T-helper 9 cell (primary cell): ENCODE measurements at regions not wholly inside any gene's neighbourhood (a gene's known extent, or its start where the extent isn't known, plus 50 kb on each side); places are given as distances from the start of the nearest gene placed in this dataset.
A peak's percentile ranks its signal among the peaks of the same experiment; 100 is the strongest.
"Not testable (repeated sequence)": the region's sequence is repeated elsewhere in the genome, so short reads cannot be mapped to it uniquely, and the experiment has no call there.

Experiments used
- DNase-seq: peaks from one replicate; pipeline ENCODE4 v3.0.0-alpha.2; 2020

DNA sequence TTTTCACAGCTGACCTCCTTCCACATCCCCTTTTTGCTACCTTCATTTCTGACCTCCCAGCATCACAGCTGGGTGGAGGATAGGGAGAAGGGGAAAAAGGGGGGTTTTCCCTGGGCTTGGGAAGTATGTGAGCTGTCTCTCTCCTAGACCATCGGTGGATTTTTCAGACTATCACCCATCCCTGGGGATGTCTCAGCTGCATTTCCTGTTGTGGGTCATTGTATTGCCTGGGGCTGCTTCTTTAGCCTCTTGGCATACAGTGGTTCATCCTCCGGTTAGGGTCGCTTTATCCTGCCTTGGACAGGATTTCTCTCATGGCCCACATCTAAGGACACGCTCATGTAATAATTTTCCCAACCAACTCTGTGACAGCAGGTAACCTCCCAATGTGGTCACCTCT lies 142.5 kb upstream of the ARG1 start:
- no peak for DNase-seq

DNA sequence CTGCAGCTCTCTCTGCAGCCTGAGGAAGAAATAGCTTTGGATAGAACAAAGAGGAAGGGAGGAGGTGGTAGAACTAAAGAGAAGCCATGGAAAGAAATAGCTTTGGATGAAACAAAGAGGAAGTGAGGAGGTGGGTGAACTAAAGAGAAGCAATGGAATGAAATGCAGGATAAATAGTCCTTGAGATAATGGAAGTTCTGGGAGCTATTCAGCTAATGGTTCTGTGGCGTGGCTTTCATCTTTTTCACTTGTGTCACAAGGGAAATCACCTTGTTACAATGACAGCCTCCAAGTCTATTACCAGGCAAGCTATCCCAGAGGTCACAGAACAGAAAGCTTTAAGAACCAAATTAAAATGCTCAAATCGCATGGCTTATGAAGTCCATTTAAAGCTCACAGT lies 141.3 kb upstream of the ARG1 start:
- no peak for DNase-seq

GRCh38 chr6:131433927-131434326 lies 139.1 kb upstream of the ARG1 start:
- no peak for DNase-seq

DNA sequence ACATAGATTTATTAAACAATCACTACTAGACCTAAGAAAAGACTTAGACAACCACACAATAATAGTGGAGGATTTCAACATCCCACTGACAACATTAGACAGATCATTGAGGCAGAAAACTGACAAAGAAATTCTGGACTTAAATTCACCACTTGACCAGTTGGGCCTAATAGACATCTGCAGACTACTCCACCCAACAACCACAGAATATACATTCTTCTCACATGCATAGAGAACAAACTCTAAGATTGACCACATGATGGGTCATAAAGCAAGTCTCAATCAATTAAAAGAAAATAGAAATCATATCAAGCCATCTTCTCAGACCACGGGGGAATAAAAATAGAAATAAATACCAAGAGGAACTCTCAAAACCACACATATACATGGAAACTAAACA lies 136.7 kb upstream of the ARG1 start:
- no peak for DNase-seq

DNA sequence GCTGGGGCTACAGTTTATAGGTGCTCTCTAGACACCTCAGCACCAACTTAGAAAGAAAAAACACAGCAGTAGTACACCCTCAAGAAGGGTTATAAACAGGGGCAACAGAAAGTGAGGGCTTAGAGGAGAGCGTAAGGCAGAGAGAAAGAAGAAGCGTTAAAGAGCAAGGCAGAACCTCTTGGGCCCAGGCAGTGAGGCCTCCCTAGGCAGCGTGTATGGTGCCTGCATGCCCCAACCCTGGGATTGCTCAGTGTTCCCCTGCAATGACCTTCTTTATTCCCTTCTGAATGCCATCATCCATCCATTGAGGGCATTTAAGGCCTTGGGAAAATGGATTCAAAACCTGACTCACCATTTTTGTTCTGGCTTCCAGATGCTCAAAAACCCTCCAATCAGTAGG lies 130.0 kb upstream of the ARG1 start:
- no peak for DNase-seq

DNA sequence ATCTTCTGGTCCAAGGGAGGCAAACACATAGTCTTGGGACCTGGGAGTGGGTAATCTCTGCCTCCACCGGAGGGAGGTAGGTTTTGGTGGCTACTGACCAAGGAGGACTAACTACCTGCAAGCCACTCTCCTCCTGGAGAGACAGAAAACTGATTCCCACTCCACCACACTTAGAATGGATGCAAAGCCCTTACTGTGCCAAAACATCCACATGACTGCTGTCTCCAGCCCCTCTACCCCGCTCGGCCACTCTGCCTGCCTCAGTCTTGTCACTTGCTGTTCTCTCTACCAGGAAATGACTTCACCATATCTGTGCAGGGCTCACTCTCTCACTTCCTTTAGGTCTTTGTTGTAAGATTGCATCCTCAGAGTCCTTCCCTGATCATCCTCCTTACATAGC lies 129.5 kb upstream of the ARG1 start:
- DNase-seq, result peak; percentile 3

- DNase-seq, result not testable (repeated sequence)
Measured at GRCh38 chr6:131445356-131445755, 127.7 kb upstream of the ARG1 start.

DNA sequence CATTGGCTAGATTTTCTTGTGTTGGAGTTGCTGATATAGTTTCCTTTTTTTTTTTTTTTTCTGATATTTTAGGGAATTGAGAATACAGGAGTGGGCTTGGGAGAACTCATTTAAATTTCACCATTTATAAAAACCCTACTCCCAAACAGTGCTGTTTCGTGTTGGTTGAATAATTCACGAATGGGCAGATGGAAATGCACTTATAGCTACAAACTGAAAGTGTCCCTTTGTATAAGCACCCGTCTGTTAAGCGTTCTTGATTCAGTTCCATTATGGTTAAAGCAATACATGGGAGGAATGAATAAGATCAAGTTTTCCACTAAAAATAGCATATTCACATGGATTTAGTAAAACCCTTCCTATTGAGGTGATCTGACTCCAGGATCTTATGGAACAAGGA lies 122.2 kb upstream of the ARG1 start:
- DNase-seq, result no peak

DNA sequence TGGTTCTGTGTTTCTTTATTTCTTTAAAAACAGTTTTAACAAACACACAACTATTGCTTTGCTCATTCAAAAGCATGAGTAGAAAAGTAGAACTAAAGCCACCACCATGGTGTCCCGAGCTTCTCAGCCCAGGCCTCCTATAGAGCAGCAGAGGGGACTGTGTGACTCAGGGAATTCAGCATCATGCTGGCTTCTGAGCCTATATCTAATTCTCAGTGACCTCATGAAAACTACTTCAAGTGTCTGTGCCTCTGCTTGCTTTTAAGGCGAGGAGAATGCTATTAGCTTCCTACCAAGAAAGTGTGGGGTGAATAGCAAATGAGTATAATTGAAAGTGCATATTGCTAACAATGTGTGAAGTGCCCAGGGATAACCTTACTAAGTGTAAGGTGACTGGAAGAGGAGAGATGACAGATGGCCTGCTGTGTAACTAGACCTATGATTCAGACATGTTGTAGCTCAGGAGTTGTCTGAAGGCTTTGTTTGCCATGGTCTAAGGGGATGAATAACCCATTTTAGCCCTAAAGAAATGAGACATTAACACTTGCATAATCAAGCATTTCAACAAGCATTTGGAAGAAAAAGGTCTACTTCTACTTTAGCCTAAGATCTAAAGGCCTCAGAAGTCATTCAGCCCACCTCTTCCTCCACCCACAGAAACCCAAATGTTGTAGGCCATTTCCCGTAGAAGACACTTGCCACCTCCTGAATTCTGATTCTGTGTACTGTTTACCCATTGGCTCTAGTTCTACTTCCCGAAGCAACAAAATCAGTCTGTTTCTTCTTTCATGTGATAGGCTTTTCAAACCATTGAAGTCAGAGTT lies 121.5 kb upstream of the ARG1 start:
- DNase-seq, result no peak

DNA sequence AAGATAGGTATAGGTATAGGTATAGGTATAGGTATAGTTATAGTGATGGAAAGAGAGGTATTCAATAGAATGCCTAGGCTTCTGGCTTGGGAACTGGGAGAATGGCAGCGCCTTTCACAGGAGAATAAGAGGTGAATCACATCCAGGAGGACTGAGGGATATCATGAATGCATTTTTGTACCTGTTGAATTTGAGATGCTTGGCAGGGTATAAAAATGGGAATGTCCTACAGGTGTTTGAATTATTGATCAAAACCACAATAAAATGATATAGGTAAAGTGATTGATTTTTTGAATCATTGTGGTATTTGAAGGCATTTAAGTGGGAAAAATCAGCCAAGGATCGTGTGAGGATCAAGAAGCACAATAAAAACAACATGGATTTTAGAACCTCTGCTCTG lies 119.2 kb upstream of the ARG1 start:
- DNase-seq, result no peak

GRCh38 chr6:131456565-131456964 lies 116.5 kb upstream of the ARG1 start:
- DNase-seq, result no peak

DNA sequence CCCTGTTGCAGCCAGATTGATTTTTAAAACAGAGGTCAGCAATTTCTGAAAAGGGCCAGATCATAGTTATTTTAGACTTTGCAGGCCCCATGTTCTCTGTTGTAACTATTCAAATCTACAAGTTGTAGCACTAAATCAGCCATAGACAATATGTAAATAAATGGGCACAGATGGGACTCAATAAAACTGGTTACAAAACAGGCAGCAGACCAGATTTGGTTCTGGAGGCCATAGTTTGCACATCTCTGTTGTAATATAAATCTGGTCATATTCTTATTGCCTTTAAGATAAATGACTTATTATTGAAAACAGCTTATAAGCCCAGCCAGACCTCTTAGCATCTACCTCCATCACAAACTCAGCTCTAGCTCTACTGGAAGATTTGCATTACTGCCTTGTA lies 114.0 kb upstream of the ARG1 start:
- DNase-seq, result no peak

GRCh38 chr6:131460614-131461000 lies 112.4 kb upstream of the ARG1 start:
- DNase-seq, result no peak

DNA sequence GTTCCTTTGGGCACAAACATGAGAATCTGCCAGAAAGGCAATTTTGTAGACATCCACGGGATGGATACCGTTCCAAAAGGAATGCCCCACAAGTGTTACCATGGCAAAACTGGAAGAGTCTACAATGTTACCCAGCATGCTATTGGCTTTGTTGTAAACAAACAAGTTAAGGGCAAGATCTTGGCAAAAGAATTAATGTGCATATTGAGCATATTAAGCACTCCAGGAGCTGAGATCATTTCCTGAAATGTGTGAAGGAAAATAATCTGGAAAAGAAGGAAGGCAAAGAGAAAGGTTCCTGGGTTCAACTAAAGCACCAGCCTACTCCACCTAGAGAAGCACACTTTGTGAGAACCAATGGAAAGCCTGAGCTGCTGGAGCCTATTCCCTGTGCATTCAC lies 103.9 kb upstream of the ARG1 start:
- DNase-seq, result no peak

- DNase-seq, result no peak
Measured at GRCh38 chr6:131470534-131470933, 102.5 kb upstream of the ARG1 start.

GRCh38 chr6:131471331-131471730 lies 101.7 kb upstream of the ARG1 start:
- DNase-seq, result no peak

GRCh38 chr6:131473303-131473702 lies 99.7 kb upstream of the ARG1 start:
- not testable (repeated sequence) for DNase-seq

DNA sequence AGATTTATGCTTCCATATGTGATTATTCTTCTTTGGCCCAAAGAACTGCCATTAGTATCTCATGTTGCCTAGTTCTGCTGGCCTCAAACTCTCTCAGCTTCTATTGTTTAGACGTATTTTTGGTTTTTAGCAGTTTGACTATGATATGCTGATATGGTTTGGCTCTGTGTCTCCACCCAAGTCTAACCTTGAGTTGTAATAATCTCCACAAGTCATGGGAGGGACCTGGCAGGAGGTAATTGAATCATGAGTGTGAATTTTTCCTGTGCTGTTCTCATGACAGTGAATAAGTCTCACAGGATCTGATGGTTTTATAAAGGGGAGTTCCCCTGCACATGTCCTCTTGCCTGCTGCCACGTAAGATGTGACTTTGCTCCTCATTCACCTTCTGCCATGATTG lies 96.7 kb upstream of the ARG1 start:
- no peak for DNase-seq

DNA sequence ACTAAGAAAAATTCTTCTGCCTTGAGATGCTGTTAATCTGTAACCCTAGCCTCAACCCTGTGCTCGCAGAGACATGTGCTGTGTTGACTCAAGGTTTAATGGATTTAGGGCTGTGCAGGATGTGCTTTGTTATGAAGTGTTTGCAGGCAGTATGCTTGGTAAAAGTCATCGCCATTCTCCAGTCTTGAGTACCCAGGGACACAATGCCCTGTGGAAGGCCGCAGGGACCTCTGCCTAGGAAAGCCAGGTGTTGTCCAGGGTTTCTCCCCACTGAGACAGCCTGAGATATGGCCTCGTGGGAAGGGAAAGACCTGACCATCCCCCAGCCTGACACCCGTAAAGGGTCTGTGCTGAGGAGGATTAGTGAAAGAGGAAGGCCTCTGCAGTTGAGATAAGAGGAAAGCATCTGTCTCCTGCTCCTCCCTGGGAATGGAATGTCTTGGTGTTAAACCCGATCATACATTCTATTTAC lies 94.2 kb upstream of the ARG1 start:
- not testable (repeated sequence) for DNase-seq

GRCh38 chr6:131486608-131487007 lies 86.4 kb upstream of the ARG1 start:
- DNase-seq, result no peak

GRCh38 chr6:131488780-131489179 lies 84.2 kb upstream of the ARG1 start:
- DNase-seq, result no peak

- DNase-seq, result no peak
Measured at GRCh38 chr6:131490441-131490840, 82.6 kb upstream of the ARG1 start.

GRCh38 chr6:131492932-131493573 lies 80.0 kb upstream of the ARG1 start:
- DNase-seq, result no peak

DNA sequence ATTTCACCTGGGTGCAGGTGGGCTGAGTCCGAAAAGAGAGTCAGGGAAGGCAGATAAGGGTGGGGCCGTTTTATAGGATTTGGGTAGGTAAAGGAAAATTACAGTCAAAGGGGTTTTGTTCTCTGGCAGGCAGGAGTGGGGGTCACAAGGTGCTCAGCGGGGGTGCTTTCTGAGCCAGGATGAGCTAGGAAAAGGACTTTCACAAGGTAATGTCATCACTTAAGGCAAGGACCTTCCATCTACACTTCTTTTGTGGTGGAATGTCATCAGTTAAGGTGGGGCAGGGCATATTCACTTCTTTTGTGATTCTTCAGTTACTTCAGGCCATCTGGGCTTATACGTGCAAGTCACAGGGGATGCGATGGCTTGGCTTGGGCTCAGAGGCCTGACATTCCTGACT lies 68.6 kb upstream of the ARG1 start:
- DNase-seq, result not testable (repeated sequence)

GRCh38 chr6:131510094-131510493 lies 62.9 kb upstream of the ARG1 start:
- DNase-seq, result no peak
